ENCODE measurements at regions not wholly inside any gene's neighbourhood (a gene's known extent, or its start where the extent isn't known, plus 50 kb on each side); places are given as distances from the start of the nearest gene placed in this dataset.

- TF ChIP-seq NR3C1 (CRISPR knock-in tag; conservative IDR thresholded peaks at IDR 0.05; ENCODE audit: low read depth) = no peak
- no peak for TF ChIP-seq ZBTB43 (CRISPR knock-in tag; IDR thresholded peaks at IDR 0.05)
- TF ChIP-seq AFF4 (CRISPR knock-in tag; IDR thresholded peaks at IDR 0.05; ENCODE audit: borderline replicate concordance) = no peak
- TF ChIP-seq ZNF425 (CRISPR knock-in tag; conservative IDR thresholded peaks at IDR 0.05) = no peak
- TF ChIP-seq ZNF232 (CRISPR knock-in tag; IDR thresholded peaks at IDR 0.05) = no peak
- no peak for TF ChIP-seq MYBL2 (CRISPR knock-in tag; IDR thresholded peaks at IDR 0.05)
- no peak for TF ChIP-seq CREB1 (CRISPR knock-in tag; IDR thresholded peaks at IDR 0.05)
These were observed 730.9 kb upstream of the RGMB start (continued) for GRCh38 chr5:98042521-98042920.

GRCh38 chr5:98042961-98043360 lies 730.5 kb upstream of the RGMB start:
- H3K9me3 Mint-ChIP-seq = no peaks in the 10 kb centered on the region
- peak; percentile 88 for ATAC-seq
- no peak for DNase-seq (ENCODE audit: low spot score)
- H3K4me3 Mint-ChIP-seq = no peak overlapping the region
- peaks cover 19% of the 10 kb centered on the region for H3K4me1 Mint-ChIP-seq
- peaks cover 67% of the 10 kb centered on the region for H3K27me3 Mint-ChIP-seq (ENCODE audit: low read depth)
- TF ChIP-seq EMX1 (CRISPR knock-in tag; IDR thresholded peaks at IDR 0.05) (no peak), ZNF396 (CRISPR knock-in tag; IDR thresholded peaks at IDR 0.05; ENCODE audit: borderline replicate concordance) (no peak), PRRX2 (CRISPR knock-in tag; IDR thresholded peaks at IDR 0.05) (no peak), ZNF219 (CRISPR knock-in tag; IDR thresholded peaks at IDR 0.05; ENCODE audit: borderline replicate concordance) (no peak), ZNF281 (CRISPR knock-in tag; IDR thresholded peaks at IDR 0.05) (no peak)
- CTCF ChIA-PET = interaction anchor here (0.6 kb wide), 1 partner anchor 33 kb away, joined by 3 read pairs; no protein-coding TSS in a partner anchor
- no peak overlapping the region; the same call in 1 of the 2 replicates for H3K27ac Mint-ChIP-seq
- no peaks in the 10 kb centered on the region for H3K36me3 Mint-ChIP-seq
- POLR2A ChIA-PET = no interaction called here

GRCh38 chr5:98050583-98050982 lies 722.9 kb upstream of the RGMB start:
- Mint-ChIP-seq H3K4me1 (no peaks in the 10 kb centered on the region), H3K4me3 (no peak overlapping the region), H3K27ac (no peak overlapping the region), H3K36me3 (no peaks in the 10 kb centered on the region), H3K27me3 (ENCODE audit: low read depth) (peaks cover 13% of the 10 kb centered on the region), H3K9me3 (no peaks in the 10 kb centered on the region)
- DNase-seq (ENCODE audit: low spot score) = no peak
- ATAC-seq = no peak
- ChIA-PET CTCF (no interaction called here), POLR2A (no interaction called here)
- TF ChIP-seq ARID4B (CRISPR knock-in tag; IDR thresholded peaks at IDR 0.05; ENCODE audit: borderline replicate concordance) (no peak), KAT7 (CRISPR knock-in tag; IDR thresholded peaks at IDR 0.05; ENCODE audit: borderline replicate concordance) (no peak), GABPB1 (CRISPR knock-in tag; IDR thresholded peaks at IDR 0.05) (0 out of 2 replicates have a peak, but pooled peaks have one; percentile 16)

All from WTC11 (cell line).